HG02610 (cell line): ENCODE measurements at regions not wholly inside any gene's neighbourhood (a gene's known extent, or its start where the extent isn't known, plus 50 kb on each side); places are given as distances from the start of the nearest gene placed in this dataset.
"Not testable (repeated sequence)": the region's sequence is repeated elsewhere in the genome, so short reads cannot be mapped to it uniquely, and the experiment has no call there.

ENCODE experiments used
- ATAC-seq: cut with Tn5 transposase; IDR thresholded peaks from one replicate; pipeline ENCODE4 v1.9.1; 2021; ENCODE audit warnings: mild to moderate bottlenecking, moderate library complexity; ENCODE audit not compliant: unreplicated experiment

GRCh38 chr12:74322792-74323191, 214.8 kb upstream of the ATXN7L3B start:
- no peak for ATAC-seq

GRCh38 chr12:74328623-74329022, 209.0 kb upstream of the ATXN7L3B start:
- ATAC-seq, result no peak

GRCh38 chr12:74334780-74335179, 202.9 kb upstream of the ATXN7L3B start:
- no peak for ATAC-seq

- ATAC-seq, result no peak
Measured at GRCh38 chr12:74337951-74338350, 199.7 kb upstream of the ATXN7L3B start.

GRCh38 chr12:74339211-74339610, 198.4 kb upstream of the ATXN7L3B start:
- ATAC-seq, result no peak

- no peak for ATAC-seq
Measured at GRCh38 chr12:74349925-74350324, 187.7 kb upstream of the ATXN7L3B start.

- peak; percentile 79 for ATAC-seq
Measured at GRCh38 chr12:74365178-74365964, 172.3 kb upstream of the ATXN7L3B start.

- no peak for ATAC-seq
Measured at GRCh38 chr12:74370608-74371216, 166.9 kb upstream of the ATXN7L3B start.

- no peak for ATAC-seq
Measured at GRCh38 chr12:74379114-74379513, 158.5 kb upstream of the ATXN7L3B start.

- ATAC-seq, result no peak
Measured at GRCh38 chr12:74381958-74382357, 155.7 kb upstream of the ATXN7L3B start.

- no peak for ATAC-seq
Measured at GRCh38 chr12:74382983-74383382, 154.7 kb upstream of the ATXN7L3B start.

GRCh38 chr12:74391283-74391682, 146.4 kb upstream of the ATXN7L3B start:
- no peak for ATAC-seq

GRCh38 chr12:74393272-74393671, 144.4 kb upstream of the ATXN7L3B start:
- no peak for ATAC-seq

GRCh38 chr12:74394647-74395046, 143.0 kb upstream of the ATXN7L3B start:
- ATAC-seq, result no peak

GRCh38 chr12:74401035-74401434, 136.6 kb upstream of the ATXN7L3B start:
- ATAC-seq, result no peak

- no peak for ATAC-seq
Measured at GRCh38 chr12:74401966-74402365, 135.7 kb upstream of the ATXN7L3B start.

- ATAC-seq, result not testable (repeated sequence)
Measured at GRCh38 chr12:74403221-74403470, 134.5 kb upstream of the ATXN7L3B start.

GRCh38 chr12:74408601-74409166, 129.0 kb upstream of the ATXN7L3B start:
- ATAC-seq, result no peak

- ATAC-seq, result no peak
Measured at GRCh38 chr12:74412606-74413230, 124.9 kb upstream of the ATXN7L3B start.

GRCh38 chr12:74415633-74416032, 122.0 kb upstream of the ATXN7L3B start:
- peak; percentile 79 for ATAC-seq

- no peak for ATAC-seq
Measured at GRCh38 chr12:74418573-74418972, 119.1 kb upstream of the ATXN7L3B start.

- no peak for ATAC-seq
Measured at GRCh38 chr12:74424778-74425177, 112.9 kb upstream of the ATXN7L3B start.
